GM10266 (cell line): ENCODE measurements at regions not wholly inside any gene's neighbourhood (a gene's known extent, or its start where the extent isn't known, plus 50 kb on each side); places are given as distances from the start of the nearest gene placed in this dataset.

Source experiments
- DNase-seq: peaks from one replicate; pipeline ENCODE4 v3.0.0; 2012; ENCODE audit errors: extremely low spot score
- TF ChIP-seq, protein P1 (sequence below): IDR thresholded peaks from 2 replicates; pipeline ENCODE4 v1.5.1; 2012; ENCODE audit warnings: mild to moderate bottlenecking, low read depth; ENCODE audit not compliant: control insufficient read depth, insufficient read depth; ENCODE audit errors: missing control alignments

DNA sequence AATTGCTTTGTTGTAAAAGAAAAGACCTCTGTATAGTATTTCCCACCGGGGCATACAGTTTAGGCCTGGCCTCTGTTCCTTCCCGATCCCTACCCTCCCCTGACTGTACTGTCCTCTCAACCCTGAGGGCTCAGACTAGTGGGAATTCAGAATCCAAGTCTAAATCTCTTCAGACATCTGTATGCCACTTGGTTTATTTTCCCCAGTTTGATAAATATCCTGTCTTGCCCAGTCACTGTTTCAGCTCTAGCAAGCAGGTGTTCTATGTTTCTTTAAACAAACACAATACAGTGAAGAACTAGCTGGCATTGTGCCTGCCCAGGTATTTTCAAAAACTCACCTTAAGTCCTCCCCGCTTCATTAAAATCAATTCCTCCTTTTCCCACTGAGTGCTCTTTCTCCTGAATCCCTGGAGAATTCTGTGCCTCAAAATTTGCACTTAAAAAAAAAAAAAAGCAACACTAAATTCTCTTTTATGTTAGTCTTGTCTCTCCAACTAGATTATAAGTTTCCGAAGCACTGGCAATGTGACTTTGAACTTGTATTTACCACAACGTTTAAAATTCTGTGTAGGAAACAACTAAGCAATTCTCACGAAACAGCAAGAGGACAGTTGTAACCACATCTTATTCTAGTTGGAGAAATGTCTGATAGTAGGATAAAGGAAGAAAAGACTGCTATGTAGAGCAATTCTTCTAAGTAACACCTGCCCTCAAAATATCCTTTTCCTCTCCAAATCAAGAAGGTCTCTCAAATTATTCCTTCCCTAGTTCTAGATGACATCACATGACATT lies 112.0 kb upstream of the CARMIL1 start:
- no peak for DNase-seq
- TF ChIP-seq, protein P1, sequence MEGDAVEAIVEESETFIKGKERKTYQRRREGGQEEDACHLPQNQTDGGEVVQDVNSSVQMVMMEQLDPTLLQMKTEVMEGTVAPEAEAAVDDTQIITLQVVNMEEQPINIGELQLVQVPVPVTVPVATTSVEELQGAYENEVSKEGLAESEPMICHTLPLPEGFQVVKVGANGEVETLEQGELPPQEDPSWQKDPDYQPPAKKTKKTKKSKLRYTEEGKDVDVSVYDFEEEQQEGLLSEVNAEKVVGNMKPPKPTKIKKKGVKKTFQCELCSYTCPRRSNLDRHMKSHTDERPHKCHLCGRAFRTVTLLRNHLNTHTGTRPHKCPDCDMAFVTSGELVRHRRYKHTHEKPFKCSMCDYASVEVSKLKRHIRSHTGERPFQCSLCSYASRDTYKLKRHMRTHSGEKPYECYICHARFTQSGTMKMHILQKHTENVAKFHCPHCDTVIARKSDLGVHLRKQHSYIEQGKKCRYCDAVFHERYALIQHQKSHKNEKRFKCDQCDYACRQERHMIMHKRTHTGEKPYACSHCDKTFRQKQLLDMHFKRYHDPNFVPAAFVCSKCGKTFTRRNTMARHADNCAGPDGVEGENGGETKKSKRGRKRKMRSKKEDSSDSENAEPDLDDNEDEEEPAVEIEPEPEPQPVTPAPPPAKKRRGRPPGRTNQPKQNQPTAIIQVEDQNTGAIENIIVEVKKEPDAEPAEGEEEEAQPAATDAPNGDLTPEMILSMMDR: no peak

DNA sequence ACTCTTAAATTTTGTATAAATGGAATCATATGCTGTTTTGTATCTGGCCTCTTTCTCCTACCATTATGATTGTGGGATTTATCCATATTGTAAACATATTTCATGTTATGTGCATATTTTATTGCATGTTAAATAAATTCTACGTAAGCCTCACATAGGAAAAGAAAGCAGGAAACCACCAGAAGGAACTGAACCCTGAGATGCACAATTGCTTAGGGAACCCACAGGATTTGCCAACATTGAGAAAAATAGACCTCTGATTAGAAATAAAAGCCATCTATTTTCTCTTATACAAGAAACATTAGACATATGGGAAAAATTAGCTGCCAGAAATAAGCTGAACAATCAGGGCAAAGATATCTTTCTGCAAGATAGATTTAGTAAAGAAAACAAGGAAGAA lies 111.2 kb upstream of the CARMIL1 start:
- no peak for DNase-seq
- TF ChIP-seq, protein P1: no peak

DNA sequence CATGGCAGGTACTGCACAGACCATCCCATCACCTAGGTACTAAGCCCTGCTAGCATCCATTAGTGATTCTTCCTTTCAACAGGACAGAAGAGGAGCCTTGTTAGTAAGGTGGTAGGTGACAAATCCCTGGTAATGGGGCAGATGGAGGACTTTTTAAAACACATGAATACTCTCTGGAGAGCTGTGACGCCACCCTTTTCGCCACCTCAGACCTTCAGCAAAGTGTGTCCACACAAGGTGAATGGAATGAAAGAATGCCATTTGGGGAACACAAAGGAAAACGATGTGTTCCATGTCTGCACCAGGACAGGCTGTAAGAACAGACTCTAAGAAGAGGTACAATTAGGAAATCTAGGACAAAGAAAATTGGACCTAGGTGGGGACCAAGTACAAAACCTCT lies 110.5 kb upstream of the CARMIL1 start:
- DNase-seq: no peak
- TF ChIP-seq, protein P1: no peak

DNA sequence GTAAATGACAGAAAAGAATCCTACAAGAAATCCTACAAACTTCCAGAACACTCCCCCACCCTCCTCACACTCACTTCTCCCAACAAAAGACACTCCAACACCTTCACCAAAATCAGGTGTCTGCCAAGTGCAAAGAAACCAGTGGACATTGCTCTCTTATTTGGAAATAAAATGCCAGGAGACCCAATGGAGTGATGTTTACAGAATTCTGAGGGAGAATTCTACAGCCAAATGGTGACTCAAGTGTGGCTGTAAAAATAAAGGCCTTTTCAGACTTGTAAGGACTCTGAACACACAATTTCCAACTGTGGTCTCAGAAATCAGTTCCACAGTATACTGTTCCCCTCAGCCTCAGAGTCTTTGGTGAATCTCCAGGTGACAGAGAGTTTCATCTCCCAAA lies 109.6 kb upstream of the CARMIL1 start:
- TF ChIP-seq, protein P1: no peak
- no peak for DNase-seq

DNA sequence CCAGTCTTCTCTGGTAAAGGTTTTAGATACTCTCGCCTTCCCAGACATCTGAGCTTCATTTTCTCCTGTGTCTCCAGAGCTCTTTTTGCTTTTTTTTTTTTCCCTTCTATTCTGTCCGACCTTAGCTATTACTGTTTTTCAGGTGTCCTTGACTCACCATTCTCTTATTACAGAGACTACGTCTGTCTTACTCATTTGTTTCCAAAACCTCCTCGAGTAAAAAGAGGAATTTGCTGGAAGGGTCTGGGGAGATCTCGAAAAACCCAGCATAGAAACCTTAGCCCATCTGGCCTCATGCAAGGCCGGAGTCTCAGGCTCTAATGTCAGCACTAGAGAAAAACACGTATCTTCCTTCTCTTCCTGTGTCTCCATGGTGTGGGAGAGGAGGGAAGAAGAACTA lies 109.2 kb upstream of the CARMIL1 start:
- TF ChIP-seq, protein P1: no peak
- DNase-seq: no peak

DNA sequence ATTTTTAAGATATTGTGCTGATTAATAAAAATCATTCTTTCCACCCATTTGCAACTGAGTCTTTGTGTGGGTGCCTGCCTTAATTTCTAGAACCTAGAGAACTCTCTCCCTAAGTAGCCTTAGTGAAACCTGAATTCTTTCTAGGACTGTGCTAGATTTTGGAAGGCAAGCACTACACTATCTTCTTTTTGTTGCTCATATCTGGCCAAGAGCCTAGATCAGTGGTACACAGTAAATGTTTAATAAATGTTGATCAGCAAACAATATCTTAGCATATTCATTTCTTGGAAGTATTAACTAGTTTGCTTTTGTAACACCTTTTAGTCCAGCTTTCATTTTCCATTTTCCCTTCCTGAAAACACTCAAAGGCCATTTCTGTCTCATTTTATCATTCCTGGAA lies 108.5 kb upstream of the CARMIL1 start:
- TF ChIP-seq, protein P1: no peak
- no peak for DNase-seq

DNA sequence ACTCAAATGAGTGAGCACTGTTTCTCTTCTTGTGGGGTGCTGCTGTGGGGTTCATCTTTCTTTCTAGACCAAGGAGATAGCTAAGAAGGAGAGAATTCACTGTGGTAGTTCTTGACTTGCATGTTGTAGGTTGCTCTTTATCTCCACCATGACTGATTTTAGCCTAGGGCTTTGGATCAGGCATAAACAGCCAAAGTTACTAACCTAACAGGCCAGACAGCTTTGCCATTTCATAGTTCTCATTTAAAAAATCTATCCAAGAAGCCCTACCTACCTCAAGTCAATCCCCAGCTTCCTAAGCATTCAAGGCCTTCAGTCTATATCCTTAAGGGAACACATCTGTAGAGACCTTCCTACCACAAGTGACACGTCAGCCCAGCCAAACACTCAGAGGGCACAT lies 107.9 kb upstream of the CARMIL1 start:
- DNase-seq: no peak
- TF ChIP-seq, protein P1: no peak
